ENCODE measurements at regions not wholly inside any gene's neighbourhood (a gene's known extent, or its start where the extent isn't known, plus 50 kb on each side); places are given as distances from the start of the nearest gene placed in this dataset.

- Histone ChIP-seq H3K27me3 (no peaks in the 10 kb centered on the region), H3K4me1 (no peaks in the 10 kb centered on the region), H3K9me3 (peaks cover 0 to 8% of the 10 kb centered on the region in 2 donors), H3K27ac (no peak overlapping the region), H3K36me3 (no peaks in the 10 kb centered on the region), H3K4me3 (no peak overlapping the region)
- DNase-seq (ENCODE audit: low spot score in 2 of 2) = no peak
- TF ChIP-seq CTCF (IDR thresholded peaks at IDR 0.05) (no peak), POLR2A (IDR thresholded peaks at IDR 0.05) (no peak), POLR2AphosphoS5 (IDR thresholded peaks at IDR 0.05) (no peak)
- intact Hi-C loops (cut with DNase I; ENCODE audit: low total_unique reads) = no loop called here
Observed at GRCh38 chr2:223215254-223215516, 163.2 kb downstream of the KCNE4 start.

- intact Hi-C loops (cut with DNase I; ENCODE audit: low total_unique reads) = no loop called here
- Histone ChIP-seq H3K27ac (no peak overlapping the region), H3K36me3 (no peaks in the 10 kb centered on the region), H3K27me3 (no peaks in the 10 kb centered on the region), H3K4me1 (no peaks in the 10 kb centered on the region), H3K4me3 (no peak overlapping the region), H3K9me3 (no peaks in the 10 kb centered on the region)
- no peak for DNase-seq (ENCODE audit: low spot score in 2 of 2)
- no peak for TF ChIP-seq POLR2AphosphoS5 (IDR thresholded peaks at IDR 0.05)
- no peak for TF ChIP-seq POLR2A (IDR thresholded peaks at IDR 0.05)
- no peak for TF ChIP-seq CTCF (IDR thresholded peaks at IDR 0.05)
Observed at GRCh38 chr2:223217373-223217772, 165.4 kb downstream of the KCNE4 start.

GRCh38 chr2:223218587-223219178 is 166.7 kb downstream of the KCNE4 start:
- H3K9me3 ChIP-seq = no peaks in the 10 kb centered on the region
- H3K4me3 ChIP-seq = no peak overlapping the region
- intact Hi-C loops (cut with DNase I; ENCODE audit: low total_unique reads) = no loop called here
- TF ChIP-seq CTCF (IDR thresholded peaks at IDR 0.05) (no peak), POLR2A (IDR thresholded peaks at IDR 0.05) (no peak), POLR2AphosphoS5 (IDR thresholded peaks at IDR 0.05) (no peak)
- no peaks in the 10 kb centered on the region for H3K27me3 ChIP-seq
- no peaks in the 10 kb centered on the region for H3K36me3 ChIP-seq
- no peaks in the 10 kb centered on the region for H3K4me1 ChIP-seq
- H3K27ac ChIP-seq = no peak overlapping the region
- no peak for DNase-seq (ENCODE audit: low spot score in 2 of 2)

GRCh38 chr2:223219872-223220657 is 168.1 kb downstream of the KCNE4 start:
- no peaks in the 10 kb centered on the region for H3K36me3 ChIP-seq
- intact Hi-C loops (cut with DNase I; ENCODE audit: low total_unique reads) = no loop called here
- H3K27me3 ChIP-seq = no peaks in the 10 kb centered on the region
- no peak overlapping the region for H3K4me3 ChIP-seq
- TF ChIP-seq POLR2A (IDR thresholded peaks at IDR 0.05) (no peak), POLR2AphosphoS5 (IDR thresholded peaks at IDR 0.05) (no peak), CTCF (IDR thresholded peaks at IDR 0.05) (no peak)
- H3K4me1 ChIP-seq = no peaks in the 10 kb centered on the region
- DNase-seq (ENCODE audit: low spot score in 2 of 2) = no peak
- no peak overlapping the region for H3K27ac ChIP-seq
- H3K9me3 ChIP-seq = no peaks in the 10 kb centered on the region

- no peak for DNase-seq (ENCODE audit: low spot score in 2 of 2)
- Histone ChIP-seq H3K27me3 (no peaks in the 10 kb centered on the region), H3K27ac (no peak overlapping the region), H3K9me3 (no peaks in the 10 kb centered on the region), H3K4me3 (no peak overlapping the region), H3K36me3 (no peaks in the 10 kb centered on the region), H3K4me1 (no peaks in the 10 kb centered on the region)
- intact Hi-C loops (cut with DNase I; ENCODE audit: low total_unique reads) = no loop called here
- no peak for TF ChIP-seq POLR2A (IDR thresholded peaks at IDR 0.05)
- no peak for TF ChIP-seq CTCF (IDR thresholded peaks at IDR 0.05)
- TF ChIP-seq POLR2AphosphoS5 (IDR thresholded peaks at IDR 0.05) = no peak
Observed at GRCh38 chr2:223220658-223220925, 168.6 kb downstream of the KCNE4 start.

Measured in breast epithelium (tissue), 4 donors.